ENCODE measurements at regions not wholly inside any gene's neighbourhood (a gene's known extent, or its start where the extent isn't known, plus 50 kb on each side); places are given as distances from the start of the nearest gene placed in this dataset.

GRCh38 chr12:131542351-131542750 lies 168.5 kb upstream of the SFSWAP start:
- H3K27me3 ChIP-seq, result no peaks in the 10 kb centered on the region
- H3K4me2 ChIP-seq, result no peak overlapping the region
- no peak overlapping the region for H2AFZ ChIP-seq
- H4K20me1 ChIP-seq (ENCODE audit: insufficient read depth, poor library complexity, severe bottlenecking), result no peaks in the 10 kb centered on the region
- H3K4me1 ChIP-seq (ENCODE audit: insufficient read depth), result no peaks in the 10 kb centered on the region
- H3K9me3 ChIP-seq (ENCODE audit: low read depth), result no peaks in the 10 kb centered on the region
- no peak overlapping the region for H3K27ac ChIP-seq
- no peak overlapping the region for H3K4me3 ChIP-seq
- H3K79me2 ChIP-seq, result no peaks in the 10 kb centered on the region
- no peaks in the 10 kb centered on the region for H3K9me2 ChIP-seq (replicated peaks; ENCODE audit: insufficient read depth)
- no peak for DNase-seq (ENCODE audit: low spot score)
- no peaks in the 10 kb centered on the region for H3K36me3 ChIP-seq (replicated peaks; ENCODE audit: insufficient read depth, low read depth)
- TF ChIP-seq CTCF (IDR thresholded peaks at IDR 0.05; ENCODE audit: poor library complexity), result no peak
- no peak for TF ChIP-seq EZH2 (IDR thresholded peaks at IDR 0.05; ENCODE audit: borderline replicate concordance)
- TF ChIP-seq EZH2phosphoT487 (IDR thresholded peaks at IDR 0.05; ENCODE audit: low read depth, severe bottlenecking, unreplicated experiment), result no peak
- WGBS (ENCODE audit: low lambda C conversion rate, missing lambda C conversion rate), result 87% methylated on average over 4 of the region's 4 CpGs

GRCh38 chr12:131543040-131543439 lies 167.8 kb upstream of the SFSWAP start:
- no peak overlapping the region for H2AFZ ChIP-seq
- H3K36me3 ChIP-seq (replicated peaks; ENCODE audit: insufficient read depth, low read depth), result no peaks in the 10 kb centered on the region
- H3K4me1 ChIP-seq (ENCODE audit: insufficient read depth), result no peaks in the 10 kb centered on the region
- WGBS (ENCODE audit: low lambda C conversion rate, missing lambda C conversion rate), result 89% methylated on average over 5 of the region's 5 CpGs
- no peaks in the 10 kb centered on the region for H3K9me3 ChIP-seq (ENCODE audit: low read depth)
- no peak for TF ChIP-seq EZH2 (IDR thresholded peaks at IDR 0.05; ENCODE audit: borderline replicate concordance)
- TF ChIP-seq EZH2phosphoT487 (IDR thresholded peaks at IDR 0.05; ENCODE audit: low read depth, severe bottlenecking, unreplicated experiment), result no peak
- TF ChIP-seq CTCF (IDR thresholded peaks at IDR 0.05; ENCODE audit: poor library complexity), result no peak
- H3K4me2 ChIP-seq, result no peak overlapping the region
- H3K27me3 ChIP-seq, result no peaks in the 10 kb centered on the region
- H3K9me2 ChIP-seq (replicated peaks; ENCODE audit: insufficient read depth), result no peaks in the 10 kb centered on the region
- H3K79me2 ChIP-seq, result no peaks in the 10 kb centered on the region
- H3K4me3 ChIP-seq, result no peak overlapping the region
- no peaks in the 10 kb centered on the region for H4K20me1 ChIP-seq (ENCODE audit: insufficient read depth, poor library complexity, severe bottlenecking)
- DNase-seq (ENCODE audit: low spot score), result no peak
- H3K27ac ChIP-seq, result no peak overlapping the region

- WGBS (ENCODE audit: low lambda C conversion rate, missing lambda C conversion rate), result 73% methylated on average over 6 of the region's 6 CpGs
- H3K27me3 ChIP-seq, result no peaks in the 10 kb centered on the region
- H3K4me2 ChIP-seq, result no peak overlapping the region
- H3K27ac ChIP-seq, result no peak overlapping the region
- H3K4me3 ChIP-seq, result no peak overlapping the region
- no peaks in the 10 kb centered on the region for H3K9me2 ChIP-seq (replicated peaks; ENCODE audit: insufficient read depth)
- no peaks in the 10 kb centered on the region for H4K20me1 ChIP-seq (ENCODE audit: insufficient read depth, poor library complexity, severe bottlenecking)
- no peak overlapping the region for H2AFZ ChIP-seq
- H3K4me1 ChIP-seq (ENCODE audit: insufficient read depth), result no peaks in the 10 kb centered on the region
- DNase-seq (ENCODE audit: low spot score), result no peak
- no peaks in the 10 kb centered on the region for H3K36me3 ChIP-seq (replicated peaks; ENCODE audit: insufficient read depth, low read depth)
- H3K79me2 ChIP-seq, result no peaks in the 10 kb centered on the region
- H3K9me3 ChIP-seq (ENCODE audit: low read depth), result no peaks in the 10 kb centered on the region
- TF ChIP-seq EZH2phosphoT487 (IDR thresholded peaks at IDR 0.05; ENCODE audit: low read depth, severe bottlenecking, unreplicated experiment) (no peak), CTCF (IDR thresholded peaks at IDR 0.05; ENCODE audit: poor library complexity) (no peak), EZH2 (IDR thresholded peaks at IDR 0.05; ENCODE audit: borderline replicate concordance) (no peak)
Measured at GRCh38 chr12:131547555-131547954, 163.3 kb upstream of the SFSWAP start.

- Histone ChIP-seq H3K4me2 (no peak overlapping the region), H4K20me1 (ENCODE audit: insufficient read depth, poor library complexity, severe bottlenecking) (no peaks in the 10 kb centered on the region), H3K9me2 (replicated peaks; ENCODE audit: insufficient read depth) (no peaks in the 10 kb centered on the region), H2AFZ (no peak overlapping the region), H3K79me2 (no peaks in the 10 kb centered on the region), H3K9me3 (ENCODE audit: low read depth) (no peaks in the 10 kb centered on the region), H3K4me3 (no peak overlapping the region), H3K36me3 (replicated peaks; ENCODE audit: insufficient read depth, low read depth) (no peaks in the 10 kb centered on the region), H3K4me1 (ENCODE audit: insufficient read depth) (no peaks in the 10 kb centered on the region), H3K27me3 (no peaks in the 10 kb centered on the region), H3K27ac (no peak overlapping the region)
- whole genome bisulfite sequencing (ENCODE audit: low lambda C conversion rate, missing lambda C conversion rate), result 88% methylated on average over 5 of the region's 5 CpGs
- TF ChIP-seq EZH2phosphoT487 (IDR thresholded peaks at IDR 0.05; ENCODE audit: low read depth, severe bottlenecking, unreplicated experiment) (no peak), CTCF (IDR thresholded peaks at IDR 0.05; ENCODE audit: poor library complexity) (no peak), EZH2 (IDR thresholded peaks at IDR 0.05; ENCODE audit: borderline replicate concordance) (no peak)
- no peak for DNase-seq (ENCODE audit: low spot score)
Measured at GRCh38 chr12:131550121-131550520, 160.8 kb upstream of the SFSWAP start.
